AG04450 (cell line): ENCODE measurements at regions not wholly inside any gene's neighbourhood (a gene's known extent, or its start where the extent isn't known, plus 50 kb on each side); places are given as distances from the start of the nearest gene placed in this dataset.

ENCODE experiments used
- CTCF ChIA-PET: fragments of 300-600, 350-600 bp; formaldehyde crosslinking; extraction: SDS; loops from one replicate; lab custom pipeline; 2022; ENCODE audit warnings: antibody characterized with exemption, inconsistent platforms; lab: Charles Lee
- POLR2A ChIA-PET: fragments of 350-600 bp; formaldehyde crosslinking; extraction: SDS; loops from one replicate; lab custom pipeline; 2021; ENCODE audit warnings: antibody characterized with exemption, inconsistent platforms; lab: Yijun Ruan, JAX
- DNase-seq: peaks from one replicate; pipeline ENCODE4 v3.0.0-alpha.2; 2011; ENCODE audit warnings: low read depth, low spot score
- H3K27ac ChIP-seq: one replicate; pipeline ENCODE4 v1.5.1; 2012; ENCODE audit warnings: low read depth, low read length, control low read depth
- H3K27me3 ChIP-seq: one replicate; pipeline ENCODE4 v1.6.0; 2012; ENCODE audit warnings: low read length; ENCODE audit not compliant: control insufficient read depth, insufficient read depth
- H3K4me3 ChIP-seq: 2 replicates; pipeline ENCODE4 v1.5.1; 2011; ENCODE audit warnings: mild to moderate bottlenecking, low read depth, low read length, control low read depth
- H3K9me3 ChIP-seq: 2 replicates; pipeline ENCODE4 v1.5.1; 2012; ENCODE audit warnings: low read length; ENCODE audit not compliant: control insufficient read depth, insufficient read depth
- TF ChIP-seq, protein P1 (sequence below): IDR thresholded peaks from 2 replicates; pipeline ENCODE4 v1.5.1; 2011; ENCODE audit warnings: low read depth, low read length, control low read depth, inconsistent platforms

- ChIA-PET CTCF (interaction anchor here (0.5 to 2.7 kb wide), 36 partner anchors 9 to 1914 kb away, joined by 3 to 17 read pairs (median 4); no protein-coding TSS in a partner anchor), POLR2A (no interaction called here)
- Histone ChIP-seq H3K9me3 (no peaks in the 10 kb centered on the region), H3K27me3 (no peaks in the 10 kb centered on the region), H3K27ac (no peak overlapping the region), H3K4me3 (no peak overlapping the region)
- TF ChIP-seq, protein P1, sequence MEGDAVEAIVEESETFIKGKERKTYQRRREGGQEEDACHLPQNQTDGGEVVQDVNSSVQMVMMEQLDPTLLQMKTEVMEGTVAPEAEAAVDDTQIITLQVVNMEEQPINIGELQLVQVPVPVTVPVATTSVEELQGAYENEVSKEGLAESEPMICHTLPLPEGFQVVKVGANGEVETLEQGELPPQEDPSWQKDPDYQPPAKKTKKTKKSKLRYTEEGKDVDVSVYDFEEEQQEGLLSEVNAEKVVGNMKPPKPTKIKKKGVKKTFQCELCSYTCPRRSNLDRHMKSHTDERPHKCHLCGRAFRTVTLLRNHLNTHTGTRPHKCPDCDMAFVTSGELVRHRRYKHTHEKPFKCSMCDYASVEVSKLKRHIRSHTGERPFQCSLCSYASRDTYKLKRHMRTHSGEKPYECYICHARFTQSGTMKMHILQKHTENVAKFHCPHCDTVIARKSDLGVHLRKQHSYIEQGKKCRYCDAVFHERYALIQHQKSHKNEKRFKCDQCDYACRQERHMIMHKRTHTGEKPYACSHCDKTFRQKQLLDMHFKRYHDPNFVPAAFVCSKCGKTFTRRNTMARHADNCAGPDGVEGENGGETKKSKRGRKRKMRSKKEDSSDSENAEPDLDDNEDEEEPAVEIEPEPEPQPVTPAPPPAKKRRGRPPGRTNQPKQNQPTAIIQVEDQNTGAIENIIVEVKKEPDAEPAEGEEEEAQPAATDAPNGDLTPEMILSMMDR = peak; percentile 86
- peak; percentile 21 for DNase-seq
Observed at GRCh38 chr11:23021287-23021863, 161.1 kb upstream of the CCDC179 start.

GRCh38 chr11:23022854-23023253 is 162.6 kb upstream of the CCDC179 start:
- ChIA-PET POLR2A (no interaction called here), CTCF (interaction anchor here (1.2 to 1.5 kb wide), 3 partner anchors 87 to 1364 kb away, joined by 3 to 5 read pairs (median 3); no protein-coding TSS in a partner anchor)
- Histone ChIP-seq H3K27ac (no peak overlapping the region), H3K27me3 (no peaks in the 10 kb centered on the region), H3K4me3 (no peak overlapping the region), H3K9me3 (no peaks in the 10 kb centered on the region)
- no peak for DNase-seq
- TF ChIP-seq, protein P1 = no peak

- Histone ChIP-seq H3K9me3 (no peaks in the 10 kb centered on the region), H3K27me3 (no peaks in the 10 kb centered on the region), H3K4me3 (no peak overlapping the region), H3K27ac (no peak overlapping the region)
- TF ChIP-seq, protein P1 = no peak
- POLR2A ChIA-PET = no interaction called here
- CTCF ChIA-PET = interaction anchor here (1.2 to 1.3 kb wide), 2 partner anchors 147 to 1363 kb away, joined by 3 to 5 read pairs; no protein-coding TSS in a partner anchor
- no peak for DNase-seq
Observed at GRCh38 chr11:23023319-23023718, 163.0 kb upstream of the CCDC179 start.

GRCh38 chr11:23041001-23041503 is 180.8 kb upstream of the CCDC179 start:
- POLR2A ChIA-PET = no interaction called here
- DNase-seq = no peak
- Histone ChIP-seq H3K27ac (no peak overlapping the region), H3K9me3 (no peaks in the 10 kb centered on the region), H3K4me3 (no peak overlapping the region), H3K27me3 (no peaks in the 10 kb centered on the region)
- CTCF ChIA-PET = no interaction called here
- TF ChIP-seq, protein P1 = no peak

DNA sequence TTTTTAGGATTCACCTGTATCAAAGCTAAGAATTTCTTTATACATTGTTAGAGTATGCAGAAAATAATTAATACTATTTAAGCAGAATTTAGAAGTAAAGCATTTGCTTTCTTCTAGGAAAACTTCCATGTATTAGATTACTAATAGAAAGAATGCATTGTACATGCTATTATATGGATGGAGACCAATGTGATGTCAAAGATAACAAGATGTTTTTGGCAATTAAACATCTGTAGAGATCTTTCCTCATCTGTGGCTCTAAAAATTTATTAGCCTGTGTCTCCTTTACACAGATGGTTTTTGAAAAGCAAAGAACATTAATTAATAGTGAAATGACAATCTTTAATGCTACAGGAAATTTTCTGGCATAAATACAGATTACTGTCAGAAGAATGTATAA is 198.4 kb upstream of the CCDC179 start:
- Histone ChIP-seq H3K4me3 (no peak overlapping the region), H3K27me3 (no peaks in the 10 kb centered on the region), H3K9me3 (no peaks in the 10 kb centered on the region), H3K27ac (no peak overlapping the region)
- CTCF ChIA-PET = no interaction called here
- DNase-seq = no peak
- POLR2A ChIA-PET = no interaction called here
- TF ChIP-seq, protein P1 = no peak
